ENCODE measurements at regions not wholly inside any gene's neighbourhood (a gene's known extent, or its start where the extent isn't known, plus 50 kb on each side); places are given as distances from the start of the nearest gene placed in this dataset.

DNA sequence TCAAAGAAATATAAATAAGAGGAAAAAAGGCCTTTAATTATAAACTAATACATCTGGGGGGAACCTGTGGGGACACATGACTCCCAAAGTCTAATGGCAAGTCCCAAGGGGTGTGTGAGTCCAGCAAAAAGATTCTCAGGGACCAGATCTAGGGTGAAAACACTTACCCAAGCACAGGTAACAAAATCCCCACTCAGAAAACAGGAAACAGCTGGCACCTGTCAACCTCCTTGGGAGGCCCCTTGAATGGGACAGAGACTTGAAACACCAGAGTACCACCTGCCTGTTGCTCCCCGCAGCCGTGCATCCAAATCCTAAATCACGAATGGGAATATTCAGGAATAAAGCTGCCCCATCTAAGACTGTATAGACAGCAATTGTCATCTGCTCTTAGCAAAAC lies 461.2 kb upstream of the CDH5 start:
- DNase-seq (ENCODE audit: low spot score) = no peak

DNA sequence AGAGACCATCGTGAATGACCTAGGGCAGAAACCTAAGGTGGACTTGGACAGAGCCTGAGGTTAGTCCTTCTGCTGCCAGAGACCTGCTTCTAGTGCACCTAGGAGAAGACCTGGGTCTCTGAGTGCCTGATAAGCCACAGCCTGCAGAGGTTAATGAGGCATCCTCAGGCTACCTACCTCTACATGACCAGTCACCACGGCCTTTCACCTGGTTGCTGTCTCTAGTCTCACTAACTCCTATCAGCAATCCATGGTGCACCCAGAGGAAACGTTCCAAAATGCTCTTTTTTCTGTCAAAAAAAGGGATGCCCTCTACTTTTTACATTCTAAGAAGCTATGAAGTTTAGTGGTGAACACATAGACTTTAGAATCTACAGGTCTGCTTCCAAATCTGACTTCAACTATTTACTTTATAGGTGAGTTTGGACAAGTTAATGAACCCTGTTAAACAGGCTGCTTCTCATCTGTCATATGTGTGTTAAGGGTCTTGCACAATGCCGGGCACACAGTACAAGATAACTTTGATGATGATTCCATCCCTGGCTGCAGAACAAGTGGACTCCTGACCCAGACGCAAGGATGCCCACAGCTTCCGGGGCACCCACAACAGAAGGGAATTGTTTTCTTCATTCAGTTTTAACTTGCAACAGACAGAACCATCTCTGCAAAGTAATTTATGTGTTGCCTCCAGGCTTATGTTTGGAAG lies 469.9 kb upstream of the CDH5 start:
- DNase-seq (ENCODE audit: low spot score) = no peak

DNA sequence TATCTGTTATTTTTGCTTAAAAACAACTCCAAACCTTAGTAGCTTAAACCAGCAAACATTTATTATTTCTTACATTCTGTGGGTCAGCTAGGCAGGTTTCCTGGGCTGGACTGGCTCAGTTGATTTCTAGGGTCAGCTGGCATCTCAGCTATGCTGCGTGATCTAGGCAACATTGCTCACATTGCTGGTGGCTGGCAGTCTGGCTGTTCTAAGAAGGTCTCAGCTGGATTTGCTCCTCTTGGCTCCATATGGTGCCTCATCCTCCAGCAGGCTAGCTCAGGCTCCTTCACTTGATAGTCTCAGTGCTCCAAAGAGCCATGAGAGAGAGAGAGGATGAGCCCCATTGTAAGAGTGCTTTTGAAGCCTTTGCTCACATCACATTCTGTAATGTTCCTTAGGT lies 470.6 kb upstream of the CDH5 start:
- DNase-seq (ENCODE audit: low spot score) = no peak

DNA sequence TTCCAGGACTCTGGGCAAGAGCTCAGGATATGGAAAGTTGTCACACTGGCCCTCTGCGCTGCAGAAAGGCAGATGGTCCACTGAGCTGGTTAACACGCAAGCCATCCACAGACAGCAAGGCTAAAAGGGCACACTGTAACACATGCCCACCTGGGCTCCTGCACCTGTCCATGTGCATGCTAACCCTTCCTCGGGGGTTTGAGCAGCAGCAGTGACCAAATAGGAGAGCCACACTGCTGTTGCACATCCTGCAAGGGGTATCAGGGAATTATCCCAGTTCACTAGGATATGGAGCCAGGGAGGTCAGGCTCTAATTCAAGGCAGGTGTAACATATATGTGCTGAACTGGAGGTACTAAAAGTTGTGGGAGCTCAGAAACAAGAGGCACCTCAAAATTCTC lies 471.0 kb upstream of the CDH5 start:
- no peak for DNase-seq (ENCODE audit: low spot score)

DNA sequence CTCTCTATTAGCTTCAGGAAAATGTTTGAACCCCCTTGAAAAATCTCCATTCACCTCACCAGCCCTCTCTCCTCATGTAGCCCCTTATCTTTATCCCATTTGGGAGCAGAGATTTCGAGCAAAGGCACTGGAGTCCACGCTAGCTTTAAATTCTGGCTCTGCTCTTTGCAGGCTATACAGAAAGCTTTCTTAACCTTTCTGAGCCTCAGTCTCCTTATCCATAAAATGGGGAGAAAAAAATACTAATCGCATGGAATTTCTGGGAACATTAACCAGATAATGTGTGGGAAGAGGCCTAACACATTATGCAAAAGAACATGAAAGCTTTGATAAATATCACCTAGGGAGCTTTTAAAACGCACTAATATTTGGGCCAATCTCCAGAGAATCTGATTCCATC lies 476.3 kb upstream of the CDH5 start:
- no peak for DNase-seq (ENCODE audit: low spot score)

DNA sequence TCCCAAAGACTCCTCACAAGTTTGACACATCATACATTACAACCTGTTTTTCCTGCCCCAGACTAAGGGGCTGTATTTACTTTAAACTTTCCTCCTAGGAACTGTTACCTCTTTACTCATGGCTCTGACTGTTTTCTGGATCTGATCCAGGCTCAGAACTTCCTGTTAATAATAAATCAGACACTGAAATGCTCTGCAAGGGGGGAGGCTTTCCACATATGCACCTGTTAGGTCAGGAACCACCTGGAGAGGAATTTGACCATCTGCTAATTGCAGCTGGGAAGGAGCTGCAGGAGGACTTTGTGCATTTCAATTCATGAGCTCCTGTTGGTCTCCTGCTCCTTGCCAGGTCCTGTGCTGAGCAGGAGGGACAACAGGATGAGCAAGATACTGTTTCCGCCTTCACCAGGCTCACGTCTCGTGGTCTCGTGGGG lies 476.9 kb upstream of the CDH5 start:
- no peak for DNase-seq (ENCODE audit: low spot score)

DNA sequence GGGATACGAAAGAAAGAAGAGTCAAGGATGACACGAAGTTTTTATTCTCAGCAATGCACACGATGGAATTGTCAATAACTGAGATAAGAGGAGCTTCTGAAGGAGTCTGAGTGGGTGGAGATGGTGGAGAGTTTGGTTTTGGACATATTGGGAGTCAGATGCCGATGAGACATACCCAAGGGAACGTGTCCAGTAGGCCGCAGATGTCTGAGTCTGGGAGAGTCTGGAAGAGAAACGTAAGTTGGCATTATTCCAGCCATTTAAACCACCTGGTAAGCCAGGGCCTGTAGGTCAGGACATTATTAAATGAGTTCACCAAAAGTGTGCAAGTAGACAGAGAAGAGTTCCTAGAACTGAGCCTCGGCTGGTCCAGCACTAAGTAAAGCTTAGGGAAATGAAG lies 478.3 kb upstream of the CDH5 start:
- DNase-seq (ENCODE audit: low spot score) = no peak

DNA sequence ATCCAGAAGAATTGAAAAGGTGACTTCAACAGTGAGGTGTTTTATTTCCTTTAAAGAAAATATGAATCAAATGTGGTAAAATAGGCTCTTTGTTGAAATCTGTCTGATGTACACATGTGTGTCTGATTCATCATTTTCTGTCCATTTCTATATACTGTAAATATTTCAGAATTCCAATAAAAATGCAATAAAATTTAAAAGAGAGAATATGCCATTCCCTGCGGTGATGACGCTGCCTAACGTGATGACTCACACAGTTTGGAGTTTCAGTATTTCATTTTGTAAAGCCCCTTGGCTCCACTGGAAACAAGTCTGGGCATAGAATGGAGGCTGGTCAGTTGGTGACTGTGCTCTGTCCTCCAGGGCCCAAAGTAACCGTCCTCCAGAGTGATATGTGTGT lies 482.5 kb upstream of the CDH5 start:
- no peak for DNase-seq (ENCODE audit: low spot score)

DNA sequence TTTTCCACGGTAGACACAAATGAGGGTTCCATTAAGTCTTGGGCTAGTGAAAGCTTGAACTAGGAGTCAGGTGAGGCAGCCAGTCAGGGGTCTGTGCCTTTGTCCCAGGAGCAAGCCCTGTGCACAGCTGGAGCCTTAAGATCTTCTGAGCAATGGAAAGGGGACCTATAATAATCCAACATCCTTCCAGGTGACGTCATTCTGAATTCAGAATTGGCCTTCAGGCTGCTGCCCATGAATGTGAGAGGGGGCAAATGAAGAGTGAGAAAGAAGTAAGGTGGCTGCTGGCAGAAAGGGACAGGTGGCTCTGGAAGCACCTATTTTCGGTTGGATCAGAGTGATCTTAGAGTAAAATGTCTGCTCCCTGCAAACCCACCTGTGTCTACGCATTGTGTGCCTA lies 488.1 kb upstream of the CDH5 start:
- no peak for DNase-seq (ENCODE audit: low spot score)

DNA sequence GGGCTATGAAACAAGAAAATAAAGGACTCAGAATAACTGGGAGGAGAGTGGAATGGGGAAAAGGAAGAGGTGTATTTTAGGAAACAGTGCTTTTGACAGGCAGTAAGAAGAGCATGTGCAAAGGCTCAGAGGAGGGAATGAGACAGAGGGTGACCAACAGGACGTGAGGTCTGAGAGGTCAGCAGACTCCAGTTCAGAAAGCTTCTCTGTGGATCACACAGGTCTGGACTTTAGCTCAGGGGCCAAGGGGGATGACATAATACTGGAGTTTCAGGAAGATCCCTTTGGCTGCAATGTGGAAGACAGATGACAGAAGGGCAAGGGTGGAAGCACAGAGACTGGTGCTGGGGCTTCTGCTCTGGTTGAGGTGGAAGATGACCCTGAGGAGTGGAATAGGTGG lies 489.9 kb upstream of the CDH5 start:
- DNase-seq (ENCODE audit: low spot score) = no peak

DNA sequence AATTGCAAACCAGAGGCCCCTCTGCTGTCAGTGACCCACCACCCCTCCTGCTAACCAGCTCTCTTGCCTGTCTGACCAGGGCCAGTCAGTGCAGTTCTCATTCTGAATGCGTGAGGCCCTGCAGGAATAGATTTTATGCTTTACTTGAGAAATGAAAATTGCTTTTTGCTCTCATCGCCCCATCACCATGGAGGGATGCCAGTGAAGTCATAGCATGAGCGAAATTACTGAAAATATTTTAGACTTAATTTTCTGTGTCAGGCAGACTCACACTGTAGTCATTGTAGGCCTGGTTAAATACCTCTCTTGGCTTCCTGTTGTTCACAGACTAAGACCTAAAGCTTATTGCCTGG lies 490.5 kb upstream of the CDH5 start:
- no peak for DNase-seq (ENCODE audit: low spot score)

DNA sequence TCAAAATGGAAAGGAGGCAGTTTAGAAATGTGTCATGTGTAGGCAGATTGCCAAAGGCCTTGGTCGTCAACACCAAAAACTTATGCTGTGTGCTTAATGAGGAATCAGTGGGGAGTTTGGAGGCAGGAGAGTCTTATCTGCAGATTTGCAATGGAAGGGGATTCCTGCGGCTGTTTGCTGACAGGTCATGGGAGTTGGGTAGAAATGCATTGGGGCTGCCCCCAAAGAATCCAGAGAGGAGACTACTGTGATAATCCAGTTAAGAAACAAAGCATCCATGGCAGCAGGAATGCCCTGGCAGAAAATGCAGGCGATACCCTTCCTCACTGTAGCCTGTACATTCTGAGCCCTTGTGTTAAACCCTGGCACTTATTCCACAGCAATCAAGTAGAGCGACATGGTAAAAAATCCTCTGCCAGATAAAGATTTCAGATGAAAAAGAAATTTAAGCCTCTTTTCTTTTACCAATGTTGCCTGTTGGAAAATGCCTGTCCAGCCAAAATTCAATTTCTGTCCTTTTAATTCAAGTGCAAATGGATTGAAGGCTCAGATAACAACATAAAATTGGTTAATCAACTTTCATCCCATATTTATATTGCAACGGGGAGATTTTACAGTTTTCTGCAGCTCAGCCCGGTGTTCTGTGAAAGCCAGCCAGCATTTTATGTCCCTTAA lies 491.0 kb upstream of the CDH5 start:
- no peak for DNase-seq (ENCODE audit: low spot score)

DNA sequence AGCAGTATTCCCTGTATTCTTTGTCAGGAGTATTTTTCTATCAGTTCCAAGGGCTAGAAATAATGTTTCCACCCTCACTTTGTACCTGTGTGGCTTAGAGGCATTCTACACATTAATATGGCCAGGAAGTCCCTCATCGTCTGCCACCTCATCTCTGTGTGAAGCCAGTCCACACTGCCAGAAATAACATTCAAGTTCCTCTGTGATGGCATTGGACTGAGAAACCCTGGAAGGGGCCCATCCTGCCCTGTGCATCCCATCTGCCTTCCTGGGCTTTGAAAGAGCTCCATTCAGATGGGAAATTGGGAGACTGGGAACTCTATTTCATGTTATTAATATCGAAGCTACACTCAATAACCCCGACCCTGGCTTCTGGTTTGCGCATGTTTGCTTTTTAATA lies 497.2 kb upstream of the CDH5 start:
- no peak for DNase-seq (ENCODE audit: low spot score)

DNA sequence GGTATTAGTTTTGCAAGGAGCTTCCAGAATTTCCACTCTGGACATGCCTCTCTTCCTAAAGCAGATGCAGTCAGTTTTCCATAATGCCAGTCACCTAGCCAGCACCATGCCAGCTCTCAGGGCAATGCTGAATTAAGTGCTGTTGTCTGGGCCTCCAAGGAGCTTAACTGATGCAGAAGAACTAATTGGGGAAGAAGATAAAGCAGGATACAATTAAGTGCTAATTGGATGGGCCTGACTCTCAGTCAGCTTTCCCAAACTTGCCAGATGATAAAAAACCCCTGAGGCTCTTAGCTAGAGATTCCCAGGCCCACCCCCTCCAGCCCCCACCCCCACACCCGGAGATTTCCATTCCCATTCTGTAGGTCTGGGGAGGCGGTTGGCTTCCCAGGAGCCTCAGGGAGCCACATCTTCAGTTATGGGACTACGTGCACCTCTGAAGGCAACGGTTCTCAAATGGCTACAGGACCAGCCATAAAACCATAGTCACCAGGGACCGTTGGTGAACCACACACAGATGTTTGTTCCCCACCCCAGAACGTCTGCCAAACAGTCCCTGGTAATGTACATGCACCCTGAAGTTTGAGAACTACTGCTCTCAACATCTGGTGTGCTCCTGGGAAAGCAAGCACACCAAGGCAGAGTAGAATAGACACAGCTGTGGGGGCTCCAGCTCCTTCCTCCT lies 499.1 kb upstream of the CDH5 start:
- no peak for DNase-seq (ENCODE audit: low spot score)

DNA sequence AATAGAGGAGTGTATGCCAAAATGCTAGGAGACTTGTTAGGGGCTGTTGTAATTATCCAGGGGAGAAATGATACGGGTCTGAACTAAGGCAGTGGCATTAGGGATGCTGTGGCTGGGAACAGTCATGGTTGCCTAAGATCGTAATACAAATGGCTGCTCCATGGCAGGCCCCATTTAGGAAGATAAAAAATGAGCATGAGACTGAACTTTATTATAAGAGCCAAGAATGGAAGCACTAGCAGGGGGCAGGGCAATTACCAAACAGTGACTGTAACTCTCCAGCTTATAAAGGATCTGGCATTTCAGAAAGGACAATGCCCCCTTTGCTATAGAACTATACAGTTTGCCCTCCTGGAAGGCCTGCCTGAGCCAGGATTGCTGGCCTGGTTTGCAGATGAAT lies 503.3 kb upstream of the CDH5 start:
- no peak for DNase-seq (ENCODE audit: low spot score)

DNA sequence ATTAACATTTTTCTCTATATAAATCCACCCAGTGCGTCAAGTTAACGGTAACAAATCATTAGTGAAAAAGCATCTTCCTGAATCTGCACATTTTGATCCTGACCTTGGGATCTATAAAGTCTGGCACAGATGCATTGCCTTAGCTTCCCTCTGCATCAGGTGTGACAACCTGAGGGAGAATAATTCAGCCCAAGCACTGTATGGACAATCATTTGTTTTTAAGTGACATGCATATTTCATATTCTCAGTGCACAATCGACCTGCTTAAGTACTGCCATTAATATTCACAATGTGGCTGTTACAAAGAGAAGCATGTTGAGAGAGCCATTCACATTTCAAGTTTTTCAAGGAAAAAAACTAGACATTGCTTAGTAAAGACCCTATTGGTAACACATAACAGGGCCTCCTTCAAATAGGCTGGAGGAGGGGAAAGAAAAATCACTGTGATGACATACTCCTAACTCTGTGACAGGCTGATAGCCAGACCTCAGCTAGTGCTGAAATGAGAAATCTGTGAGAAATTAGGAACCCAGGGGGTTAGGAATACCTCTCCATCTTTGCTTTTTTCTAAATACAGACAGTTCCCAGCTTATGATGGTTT lies 505.3 kb upstream of the CDH5 start:
- no peak for DNase-seq (ENCODE audit: low spot score)

DNA sequence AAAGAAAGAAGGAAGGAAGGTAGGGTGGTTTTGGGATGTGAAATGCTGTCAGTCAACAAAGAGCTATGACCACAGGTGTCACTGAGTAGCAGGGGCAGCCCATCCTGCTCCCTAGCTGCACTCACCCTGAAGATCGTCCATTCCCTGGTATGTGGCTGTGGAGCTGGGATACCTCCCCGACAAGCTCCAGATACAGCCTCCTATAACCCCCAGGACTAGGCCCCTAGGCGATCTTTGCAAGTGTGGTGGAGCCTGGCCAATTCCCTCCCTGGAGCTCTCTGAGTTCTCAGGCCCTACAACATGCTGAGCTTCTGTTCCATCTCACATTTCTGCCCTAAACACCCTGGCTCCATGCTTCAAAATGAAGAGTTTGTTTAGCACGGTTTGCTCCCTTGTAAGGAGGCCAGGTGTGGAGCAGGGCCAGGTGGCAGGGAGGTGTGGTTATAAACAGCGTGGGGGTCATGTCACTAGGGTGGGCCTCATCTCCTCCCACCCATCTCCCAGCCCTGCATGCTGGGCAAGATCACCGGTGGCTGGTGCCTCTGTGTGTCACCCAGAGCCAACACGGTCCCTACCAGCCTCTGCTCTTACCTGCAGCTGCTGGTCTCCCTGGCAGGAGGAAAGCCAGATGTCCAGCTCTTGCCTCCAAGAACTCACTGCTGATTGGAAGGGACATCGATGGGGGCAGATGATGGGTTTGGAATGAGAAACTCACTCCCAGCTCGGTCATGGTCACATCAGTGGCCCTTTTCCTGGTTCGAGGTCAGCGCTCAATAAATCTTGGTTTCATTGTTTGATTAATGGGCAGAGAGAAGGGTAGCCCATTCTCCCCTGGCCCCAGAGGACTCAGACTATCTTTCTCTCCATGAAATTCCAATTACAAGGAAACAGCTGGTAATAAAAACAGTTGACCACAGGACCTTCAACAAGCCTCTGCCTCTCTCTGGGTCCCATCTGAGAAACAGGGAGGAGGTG lies 511.0 kb upstream of the CDH5 start:
- DNase-seq (ENCODE audit: low spot score) = no peak

DNA sequence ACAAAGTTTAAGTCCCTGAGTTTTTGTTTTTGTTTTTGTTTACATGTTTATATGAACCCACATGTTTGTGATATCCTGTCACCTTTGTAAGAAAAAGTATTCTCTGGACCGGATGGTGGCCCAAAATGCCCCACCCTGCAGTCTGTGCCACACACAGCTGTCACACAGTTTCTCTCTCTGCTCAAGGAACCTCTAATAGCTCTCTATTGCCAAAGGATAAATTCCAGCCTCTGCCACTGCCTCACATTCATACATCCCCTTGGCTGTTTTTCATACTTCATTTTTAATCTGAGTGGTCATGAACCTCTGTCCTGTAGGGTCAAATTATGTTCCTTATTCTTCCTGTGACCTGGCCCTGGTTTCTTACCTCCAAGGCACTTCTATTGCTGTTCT lies 520.3 kb upstream of the CDH5 start:
- no peak for DNase-seq (ENCODE audit: low spot score)

DNA sequence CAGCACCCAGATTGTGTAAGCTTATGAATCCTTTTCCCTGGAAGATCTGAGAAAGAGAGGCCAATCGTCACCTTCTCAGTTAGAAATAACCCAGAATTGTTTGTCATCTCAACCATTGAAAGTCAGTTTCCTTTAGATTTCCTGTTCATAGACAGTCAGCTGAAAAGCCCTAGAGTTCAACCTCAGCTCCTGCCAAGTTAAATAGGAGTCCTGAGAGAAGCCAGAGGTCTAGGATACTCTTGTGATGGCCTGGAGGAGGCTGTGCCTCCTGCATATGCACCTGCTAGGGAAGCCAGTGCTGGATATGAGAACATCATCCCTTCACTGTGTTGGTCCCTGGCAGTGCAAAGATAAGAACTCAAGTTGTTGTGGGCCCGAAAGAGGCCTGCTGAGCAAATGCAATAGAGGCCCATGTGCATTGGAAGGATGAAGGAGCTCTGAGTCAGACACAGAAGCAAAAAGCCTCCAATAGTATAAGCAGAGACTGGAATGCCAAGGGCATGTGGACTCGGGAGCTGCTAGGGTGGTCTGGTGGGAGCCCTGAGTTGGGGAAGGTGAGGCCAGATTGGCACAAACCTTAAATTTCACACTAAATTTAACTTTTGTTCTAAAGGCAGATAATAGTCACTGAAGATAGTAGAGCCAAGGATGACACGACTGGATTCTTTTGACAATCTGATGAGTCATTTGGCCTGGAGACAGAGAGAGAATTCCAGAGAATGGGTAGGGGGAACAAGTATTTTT lies 520.9 kb upstream of the CDH5 start:
- DNase-seq (ENCODE audit: low spot score) = no peak

DNA sequence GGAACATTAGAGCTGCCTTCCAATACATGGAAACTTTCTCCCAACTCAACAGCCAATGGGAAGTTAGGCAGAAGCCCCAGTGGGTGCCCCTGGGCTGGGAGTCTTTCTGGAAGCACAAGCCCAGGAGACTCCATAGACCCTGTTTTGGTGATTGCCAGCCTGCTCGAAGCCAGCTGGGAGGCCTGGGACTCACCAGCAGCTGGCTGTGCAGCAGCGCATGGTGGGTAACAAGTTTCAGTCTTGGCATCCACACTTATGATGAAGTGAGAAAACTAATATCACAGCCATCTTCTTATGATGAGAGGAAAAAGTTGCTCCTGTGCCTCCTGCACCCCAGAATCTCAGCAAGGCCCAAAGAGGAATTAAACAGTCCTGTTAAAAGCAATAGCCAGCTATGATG lies 522.5 kb upstream of the CDH5 start:
- no peak for DNase-seq (ENCODE audit: low spot score)

DNA sequence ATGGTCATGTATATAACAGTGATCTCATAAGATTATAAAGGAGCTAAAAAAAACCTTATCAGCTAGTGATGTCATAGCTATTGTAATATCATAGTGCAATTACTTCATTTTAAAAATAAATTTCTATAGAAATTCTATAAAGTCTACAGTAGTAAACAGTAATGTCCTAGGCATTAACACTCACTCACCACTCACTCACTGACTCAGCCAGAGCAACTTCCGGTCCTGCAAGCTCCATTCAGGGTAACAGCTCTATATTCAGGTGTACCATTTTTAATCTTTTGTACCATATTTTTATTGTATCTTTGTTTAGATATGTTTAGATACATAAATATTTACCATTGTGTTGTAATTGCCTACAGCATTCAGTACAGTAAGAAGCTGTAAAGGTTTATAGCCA lies 524.4 kb upstream of the CDH5 start:
- no peak for DNase-seq (ENCODE audit: low spot score)
